ENCODE measurements at regions not wholly inside any gene's neighbourhood (a gene's known extent, or its start where the extent isn't known, plus 50 kb on each side); places are given as distances from the start of the nearest gene placed in this dataset.

DNA sequence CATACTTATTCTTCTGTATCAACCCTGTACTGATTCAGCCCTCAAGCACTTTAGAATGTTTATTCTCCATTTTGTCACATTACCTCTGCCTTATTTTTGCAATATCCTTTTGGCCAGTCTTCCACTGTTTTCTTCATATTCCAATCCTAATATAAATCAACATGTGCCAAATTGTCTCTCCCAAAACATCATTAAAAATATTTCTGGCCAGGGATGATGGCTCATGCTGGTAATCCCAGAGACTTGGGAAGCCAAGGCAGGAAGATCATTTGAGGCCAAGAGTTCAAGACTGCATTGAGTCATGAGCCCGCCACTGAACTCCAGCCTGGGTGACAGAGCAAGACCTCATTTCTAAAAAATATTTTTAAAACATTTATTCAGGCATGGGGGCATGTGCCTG is 641.4 kb upstream of the CBLB start:
- in situ Hi-C loops (cut with MboI; ENCODE audit: low sequenced_read_pairs in 4 of 4): no loop called here
- peak; percentile 74 to 80 for ATAC-seq

DNA sequence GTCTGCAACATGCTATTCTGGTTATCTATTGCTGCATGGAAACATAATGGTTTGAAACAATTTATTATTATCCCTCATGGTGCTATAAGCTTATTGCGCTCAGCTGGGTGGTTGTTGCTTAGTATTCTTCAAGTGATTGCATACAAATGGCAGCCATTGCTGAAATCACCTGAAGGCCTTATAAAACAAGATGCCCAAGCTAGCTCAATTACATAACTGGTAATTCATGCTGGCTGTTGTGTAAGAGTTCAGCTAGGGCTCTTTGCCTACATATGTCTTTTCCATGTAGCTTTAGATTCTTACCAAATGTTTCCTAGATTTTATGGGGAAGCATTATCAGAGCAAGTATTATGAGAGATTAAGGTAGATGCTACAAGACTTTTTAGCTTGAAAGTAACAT is 644.0 kb upstream of the CBLB start:
- intact Hi-C loops (cut with DNase I; ENCODE audit: low total_unique reads): no loop called here
- in situ Hi-C loops (cut with MboI; ENCODE audit: low sequenced_read_pairs in 4 of 4): no loop called here
- Histone ChIP-seq H3K4me1 (no peaks in the 10 kb centered on the region), H3K36me3 (no peaks in the 10 kb centered on the region), H3K27me3 (no peaks in the 10 kb centered on the region), H3K27ac (no peak overlapping the region), H3K9me3 (no peaks in the 10 kb centered on the region), H3K4me3 (no peak overlapping the region)
- ATAC-seq (no peak), DNase-seq (no peak)
- TF ChIP-seq, protein P1, sequence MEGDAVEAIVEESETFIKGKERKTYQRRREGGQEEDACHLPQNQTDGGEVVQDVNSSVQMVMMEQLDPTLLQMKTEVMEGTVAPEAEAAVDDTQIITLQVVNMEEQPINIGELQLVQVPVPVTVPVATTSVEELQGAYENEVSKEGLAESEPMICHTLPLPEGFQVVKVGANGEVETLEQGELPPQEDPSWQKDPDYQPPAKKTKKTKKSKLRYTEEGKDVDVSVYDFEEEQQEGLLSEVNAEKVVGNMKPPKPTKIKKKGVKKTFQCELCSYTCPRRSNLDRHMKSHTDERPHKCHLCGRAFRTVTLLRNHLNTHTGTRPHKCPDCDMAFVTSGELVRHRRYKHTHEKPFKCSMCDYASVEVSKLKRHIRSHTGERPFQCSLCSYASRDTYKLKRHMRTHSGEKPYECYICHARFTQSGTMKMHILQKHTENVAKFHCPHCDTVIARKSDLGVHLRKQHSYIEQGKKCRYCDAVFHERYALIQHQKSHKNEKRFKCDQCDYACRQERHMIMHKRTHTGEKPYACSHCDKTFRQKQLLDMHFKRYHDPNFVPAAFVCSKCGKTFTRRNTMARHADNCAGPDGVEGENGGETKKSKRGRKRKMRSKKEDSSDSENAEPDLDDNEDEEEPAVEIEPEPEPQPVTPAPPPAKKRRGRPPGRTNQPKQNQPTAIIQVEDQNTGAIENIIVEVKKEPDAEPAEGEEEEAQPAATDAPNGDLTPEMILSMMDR (IDR thresholded peaks at IDR 0.05 in 4 of 5, conservative IDR thresholded peaks at IDR 0.05 in 1 of 5): no peak
- no peak for TF ChIP-seq POLR2A (IDR thresholded peaks at IDR 0.05)

More for the DNA sequence above, 641.4 kb upstream of the CBLB start:
- intact Hi-C loops (cut with DNase I; ENCODE audit: low total_unique reads): no loop called here
- H3K27ac ChIP-seq: peak overlapping the region in 2 of 4 donors; percentile 21 to 25
- peak; percentile 10 to 61 for DNase-seq
- H3K9me3 ChIP-seq: no peaks in the 10 kb centered on the region
- no peaks in the 10 kb centered on the region for H3K36me3 ChIP-seq
- H3K4me3 ChIP-seq: no peak overlapping the region
- H3K4me1 ChIP-seq: no peaks in the 10 kb centered on the region
- no peaks in the 10 kb centered on the region for H3K27me3 ChIP-seq
- TF ChIP-seq, protein P1 (IDR thresholded peaks at IDR 0.05 in 4 of 5, conservative IDR thresholded peaks at IDR 0.05 in 1 of 5): no peak
- TF ChIP-seq POLR2A (IDR thresholded peaks at IDR 0.05): no peak

DNA sequence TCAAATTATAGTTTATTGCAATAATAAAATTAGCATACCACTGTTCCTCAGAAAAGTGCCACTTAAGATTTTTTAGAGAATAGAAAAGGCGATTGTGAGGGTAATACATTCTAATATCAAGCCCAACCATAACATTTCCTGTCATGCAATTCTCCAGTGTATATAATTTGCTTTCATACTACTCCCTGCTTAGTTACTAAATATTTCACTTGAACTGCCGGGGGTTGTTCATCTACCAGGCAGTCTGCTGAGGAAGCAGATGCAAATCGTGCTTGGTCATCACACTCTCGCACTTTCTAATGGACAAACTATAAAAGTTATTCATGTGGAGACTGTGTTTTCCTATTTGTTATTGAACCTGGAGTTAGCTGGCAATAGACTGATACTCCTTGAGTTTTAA is 645.6 kb upstream of the CBLB start:
- in situ Hi-C loops (cut with MboI; ENCODE audit: low sequenced_read_pairs in 4 of 4) (no loop called here), intact Hi-C loops (cut with DNase I; ENCODE audit: low total_unique reads) (no loop called here)
- Histone ChIP-seq H3K4me1 (no peaks in the 10 kb centered on the region), H3K9me3 (no peaks in the 10 kb centered on the region), H3K4me3 (no peak overlapping the region), H3K27ac (no peak overlapping the region), H3K36me3 (no peaks in the 10 kb centered on the region), H3K27me3 (no peaks in the 10 kb centered on the region)
- ATAC-seq (no peak), DNase-seq (no peak)
- TF ChIP-seq POLR2A (IDR thresholded peaks at IDR 0.05): no peak
- TF ChIP-seq, protein P1 (IDR thresholded peaks at IDR 0.05 in 4 of 5, conservative IDR thresholded peaks at IDR 0.05 in 1 of 5): no peak

DNA sequence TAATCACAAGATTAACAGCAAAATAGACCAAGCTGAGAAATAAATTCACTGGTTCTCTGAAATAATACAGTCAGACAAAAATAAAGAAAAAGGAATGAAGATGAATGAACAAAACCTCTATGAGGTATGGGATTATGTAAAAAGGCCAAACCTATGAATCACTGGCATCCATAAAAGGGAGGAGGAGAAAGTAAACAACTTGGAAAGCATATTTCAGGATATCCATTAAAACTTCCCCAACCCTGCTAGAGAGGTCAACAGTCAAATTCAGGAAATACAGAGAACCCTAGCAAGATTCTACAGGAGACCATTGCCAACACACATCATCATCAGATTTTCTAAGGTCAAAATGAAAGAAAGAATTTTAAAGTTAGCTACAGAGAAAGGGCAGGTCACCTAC is 649.7 kb upstream of the CBLB start:
- H3K36me3 ChIP-seq: no peaks in the 10 kb centered on the region
- H3K9me3 ChIP-seq: no peaks in the 10 kb centered on the region
- TF ChIP-seq, protein P1 (IDR thresholded peaks at IDR 0.05 in 4 of 5, conservative IDR thresholded peaks at IDR 0.05 in 1 of 5): no peak
- no peak for TF ChIP-seq POLR2A (IDR thresholded peaks at IDR 0.05)
- no peaks in the 10 kb centered on the region for H3K4me1 ChIP-seq
- DNase-seq (no peak), ATAC-seq (no peak)
- no peaks in the 10 kb centered on the region for H3K27me3 ChIP-seq
- in situ Hi-C loops (cut with MboI; ENCODE audit: low sequenced_read_pairs in 4 of 4) (no loop called here), intact Hi-C loops (cut with DNase I; ENCODE audit: low total_unique reads) (no loop called here)
- no peak overlapping the region for H3K27ac ChIP-seq
- no peak overlapping the region for H3K4me3 ChIP-seq

DNA sequence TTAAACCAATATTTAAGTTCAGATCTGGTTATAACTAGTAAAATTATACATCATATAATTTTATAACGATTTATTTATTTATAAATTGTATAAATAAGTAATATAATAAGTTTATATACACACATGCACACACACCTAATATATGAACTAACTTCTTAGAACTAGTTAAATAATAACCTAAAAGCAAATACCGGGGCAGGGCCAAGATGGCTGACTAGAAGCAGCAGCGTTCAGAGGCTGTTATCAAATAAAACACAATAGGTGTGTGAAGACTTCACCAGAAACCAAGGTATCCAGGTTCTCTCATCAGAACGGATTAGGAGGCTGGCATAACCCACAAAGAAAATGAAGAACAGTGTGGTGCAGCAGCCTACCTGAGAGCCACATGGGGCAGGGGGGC is 653.6 kb upstream of the CBLB start:
- ATAC-seq (no peak), DNase-seq (no peak)
- Histone ChIP-seq H3K36me3 (no peaks in the 10 kb centered on the region), H3K9me3 (no peaks in the 10 kb centered on the region), H3K4me3 (no peak overlapping the region), H3K27ac (no peak overlapping the region), H3K4me1 (no peaks in the 10 kb centered on the region), H3K27me3 (no peaks in the 10 kb centered on the region)
- intact Hi-C loops (cut with DNase I; ENCODE audit: low total_unique reads) (no loop called here), in situ Hi-C loops (cut with MboI; ENCODE audit: low sequenced_read_pairs in 4 of 4) (no loop called here)
- no peak for TF ChIP-seq POLR2A (IDR thresholded peaks at IDR 0.05)
- TF ChIP-seq, protein P1 (IDR thresholded peaks at IDR 0.05 in 4 of 5, conservative IDR thresholded peaks at IDR 0.05 in 1 of 5): no peak
